SK-N-SH (cell line): ENCODE measurements at regions not wholly inside any gene's neighbourhood (a gene's known extent, or its start where the extent isn't known, plus 50 kb on each side); places are given as distances from the start of the nearest gene placed in this dataset.

ENCODE experiments used
- CTCF ChIA-PET: fragments of 300-600, 350-600 bp; formaldehyde crosslinking; extraction: SDS; loops from one replicate; lab custom pipeline; 2021; lab: Yijun Ruan, JAX
- POLR2A ChIA-PET: fragments of 350-600 bp; sonication (Branson Sonifier 250); formaldehyde crosslinking; extraction: SDS; loops from one replicate; lab custom pipeline; 2020; ENCODE audit warnings: antibody characterized with exemption, inconsistent platforms; lab: Yijun Ruan, JAX
- DNase-seq: peaks from one replicate; pipeline ENCODE4 v3.0.0; 2012
- H2AFZ ChIP-seq: fragments of 200-600 bp; sonication (generic); 2 replicates; pipeline ENCODE4 v1.8.1; 2016; ENCODE audit warnings: antibody characterized with exemption, mild to moderate bottlenecking, low read depth
- H3F3A ChIP-seq: fragments of 200-600 bp; sonication (generic); replicated peaks from 2 replicates; pipeline ENCODE3; 2016; ENCODE audit warnings: antibody characterized with exemption, mild to moderate bottlenecking; ENCODE audit not compliant: insufficient read depth
- H3K27ac ChIP-seq, 2 experiments: fragments of 200-500 bp in 1 of 2; fragments of 200-600 bp in 1 of 2; sonication (Bioruptor generic) in 1 of 2; sonication (generic), shearing (Covaris generic) in 1 of 2; 2 replicates each; pipeline versions ENCODE4 v1.5.1 to v1.6.1; 2014 to 2016; ENCODE audit warnings: low read depth in 2 of 2, inconsistent platforms in 1 of 2, low read length in 1 of 2, mild to moderate bottlenecking in 1 of 2, mixed read lengths in 1 of 2
- H3K27me3 ChIP-seq: fragments of 200-600 bp; sonication (generic), shearing (Covaris generic); 2 replicates; pipeline ENCODE4 v1.6.1; 2016; ENCODE audit warnings: mixed run types; ENCODE audit not compliant: insufficient read depth
- H3K36me3 ChIP-seq, 2 experiments: fragments of 200-500 bp in 1 of 2; fragments of 200-600 bp in 1 of 2; sonication (Bioruptor generic) in 1 of 2; sonication (generic) in 1 of 2; replicated peaks in 1 of 2; 2 replicates each; pipeline versions ENCODE3 to v1.5.1; 2014 to 2016; ENCODE audit warnings: low read length in 1 of 2, mild to moderate bottlenecking in 1 of 2; ENCODE audit not compliant: insufficient read depth in 2 of 2, control insufficient read depth in 1 of 2
- H3K4me1 ChIP-seq, 2 experiments: fragments of 200-500 bp in 1 of 2; fragments of 200-600 bp in 1 of 2; sonication (Bioruptor generic) in 1 of 2; sonication (generic), shearing (Covaris generic) in 1 of 2; 2 replicates each; pipeline versions ENCODE4 v1.5.1 to v1.6.1; 2014 to 2016; ENCODE audit warnings: low read depth in 1 of 2, low read length in 1 of 2, mixed run types in 1 of 2; ENCODE audit not compliant: insufficient read depth in 2 of 2, control insufficient read depth in 1 of 2
- H3K4me2 ChIP-seq: fragments of 200-600 bp; sonication (generic), shearing (Covaris generic); 2 replicates; pipeline ENCODE4 v1.6.1; 2017; ENCODE audit warnings: mixed run types
- H3K4me3 ChIP-seq, 2 experiments: fragments of 200-500 bp in 1 of 2; fragments of 200-600 bp in 1 of 2; sonication (Bioruptor generic) in 1 of 2; sonication (generic), shearing (Covaris generic) in 1 of 2; 2 replicates each; pipeline versions ENCODE4 v1.5.1 to v1.8.1; 2014 to 2016; ENCODE audit warnings: low read depth in 2 of 2, inconsistent platforms in 1 of 2, low read length in 1 of 2, mild to moderate bottlenecking in 1 of 2, mixed read lengths in 1 of 2, moderate library complexity in 1 of 2
- H3K79me2 ChIP-seq: fragments of 200-600 bp; sonication (generic); 2 replicates; pipeline ENCODE4 v1.8.1; 2017; ENCODE audit warnings: mild to moderate bottlenecking; ENCODE audit not compliant: insufficient read depth
- H3K9ac ChIP-seq: fragments of 200-600 bp; sonication (generic); 2 replicates; pipeline ENCODE4 v1.6.1; 2017; ENCODE audit warnings: mixed run types
- H3K9me2 ChIP-seq: fragments of 200-600 bp; sonication (generic); 2 replicates; pipeline ENCODE4 v1.6.1; 2017; ENCODE audit warnings: mixed run types
- H3K9me3 ChIP-seq: fragments of 200-600 bp; sonication (generic); 2 replicates; pipeline ENCODE4 v1.6.1; 2017; ENCODE audit warnings: mixed run types, mild to moderate bottlenecking, moderate library complexity
- H4K20me1 ChIP-seq: fragments of 200-600 bp; sonication (generic); 2 replicates; pipeline ENCODE4 v1.6.1; 2017; ENCODE audit warnings: mild to moderate bottlenecking, mixed run types; ENCODE audit not compliant: insufficient read depth
- CHD2 ChIP-seq: fragments of 150-350 bp; IDR thresholded peaks from 2 replicates; pipeline ENCODE4 v1.6.1; 2018; ENCODE audit warnings: low read length; ENCODE audit not compliant: partially characterized antibody
- EP300 ChIP-seq, 2 experiments: IDR thresholded peaks; 2 replicates each; pipeline versions ENCODE4 v1.4.0 to v1.6.1; 2012; ENCODE audit warnings: borderline replicate concordance in 1 of 2, low read depth in 1 of 2, low read length in 1 of 2
- EZH2phosphoT487 ChIP-seq: fragments of 200-600 bp; sonication (generic); IDR thresholded peaks from 2 replicates; pipeline ENCODE4 v1.6.1; 2017; ENCODE audit warnings: low read depth, mixed run types, mild to moderate bottlenecking, antibody characterized with exemption, moderate library complexity, borderline replicate concordance
- FOSL2 ChIP-seq: IDR thresholded peaks from 2 replicates; pipeline ENCODE4 v1.4.0; 2012; ENCODE audit warnings: low read depth, mild to moderate bottlenecking, moderate library complexity, borderline replicate concordance
- FOXM1 ChIP-seq: IDR thresholded peaks from 2 replicates; pipeline ENCODE4 v1.4.0; 2012; ENCODE audit warnings: low read depth, mild to moderate bottlenecking
- GABPA ChIP-seq: IDR thresholded peaks from 2 replicates; pipeline ENCODE4 v1.4.0; 2012; ENCODE audit warnings: low read depth, mild to moderate bottlenecking
- GATA2 ChIP-seq: sonication (generic); formaldehyde crosslinking; IDR thresholded peaks from 2 replicates; pipeline ENCODE4 v1.5.0; 2020; ENCODE audit warnings: mild to moderate bottlenecking, missing genetic modification reagents
- IRF3 ChIP-seq: fragments of 150-350 bp; IDR thresholded peaks from 2 replicates; pipeline ENCODE4 v1.6.1; 2016; ENCODE audit warnings: mild to moderate bottlenecking, low read depth, low read length
- NFIC ChIP-seq: IDR thresholded peaks from 2 replicates; pipeline ENCODE4 v1.4.0; 2012; ENCODE audit warnings: borderline replicate concordance
- RAD21 ChIP-seq: IDR thresholded peaks from 2 replicates; pipeline ENCODE4 v1.6.1; 2012; ENCODE audit warnings: mild to moderate bottlenecking, low read length
- RCOR1 ChIP-seq: fragments of 150-350 bp; IDR thresholded peaks from 2 replicates; pipeline ENCODE4 v1.6.1; 2017; ENCODE audit warnings: antibody characterized with exemption, low read length
- REST ChIP-seq: IDR thresholded peaks from 2 replicates; pipeline ENCODE4 v1.6.1; 2012; ENCODE audit warnings: mild to moderate bottlenecking, low read depth, low read length, moderate library complexity
- RFX5 ChIP-seq: IDR thresholded peaks from 2 replicates; pipeline ENCODE4 v1.6.1; 2012; ENCODE audit warnings: mild to moderate bottlenecking, improper control_type of control experiment, low read length
- TEAD4 ChIP-seq: IDR thresholded peaks from 2 replicates; pipeline ENCODE4 v1.4.0; 2012; ENCODE audit warnings: mild to moderate bottlenecking, borderline replicate concordance; ENCODE audit not compliant: insufficient read depth
- USF1 ChIP-seq: IDR thresholded peaks from 2 replicates; pipeline ENCODE4 v1.4.0; 2012; ENCODE audit warnings: low read depth, borderline replicate concordance
- USF2 ChIP-seq: fragments of 150-350 bp; IDR thresholded peaks from 2 replicates; pipeline ENCODE4 v1.6.1; 2017; ENCODE audit warnings: antibody characterized with exemption, low read length, low read depth, borderline replicate concordance
- YY1 ChIP-seq: IDR thresholded peaks from 2 replicates; pipeline ENCODE4 v1.4.0; 2012; ENCODE audit warnings: low read depth, mild to moderate bottlenecking
- WGBS: methylation state at CpG from one replicate; pipeline ENCODE4 v1.1.6; 2017; ENCODE audit warnings: low lambda C conversion rate; 5-methylcytosine and 5-hydroxymethylcytosine counted together

- TF ChIP-seq USF1 (no peak), REST (no peak), NFIC (no peak), FOXM1 (no peak), RAD21 (no peak), EP300 (IDR thresholded peaks at IDR 0.05; ENCODE audit: borderline replicate concordance in 1 of 2, low read depth in 1 of 2, low read length in 1 of 2) (peak in 1 of 2 experiments; percentile 23; a peak in 1 of 4 replicates), IRF3 (no peak), RFX5 (no peak), GABPA (no peak), GATA2 (CRISPR knock-in tag) (peak; percentile 85)
- TF ChIP-seq, all 33 proteins: peak for 2
- peak; percentile 17 for DNase-seq
- Histone ChIP-seq H3K4me3 (no peak overlapping the region), H3K79me2 (no peaks in the 10 kb centered on the region), H3K36me3 (no peaks in the 10 kb centered on the region), H2AFZ (no peak overlapping the region), H3K9ac (no peak overlapping the region), H4K20me1 (no peaks in the 10 kb centered on the region), H3K4me1 (peaks cover 0 to 5% of the 10 kb centered on the region in 2 experiments; a peak in 1 of 4 replicates), H3K9me3 (no peaks in the 10 kb centered on the region), H3K4me2 (no peak overlapping the region), H3F3A (no peaks in the 10 kb centered on the region), H3K9me2 (no peaks in the 10 kb centered on the region), H3K27me3 (no peaks in the 10 kb centered on the region), H3K27ac (no peak overlapping the region)
- POLR2A ChIA-PET, result no interaction called here
- 92% methylated on average over 1 of the region's 1 CpG for WGBS
- CTCF ChIA-PET, result no interaction called here
Observed at GRCh38 chr18:67652288-67652687, 135.8 kb upstream of the DSEL start.

GRCh38 chr18:67651438-67651837, 134.9 kb upstream of the DSEL start:
- Histone ChIP-seq H3K9ac (no peak overlapping the region), H3K4me3 (no peak overlapping the region), H3K36me3 (no peaks in the 10 kb centered on the region), H3K9me2 (no peaks in the 10 kb centered on the region), H3F3A (no peaks in the 10 kb centered on the region), H3K4me1 (peaks cover 0 to 5% of the 10 kb centered on the region in 2 experiments; a peak in 1 of 4 replicates), H3K27me3 (no peaks in the 10 kb centered on the region), H3K4me2 (no peak overlapping the region), H3K27ac (no peak overlapping the region), H3K9me3 (no peaks in the 10 kb centered on the region), H2AFZ (no peak overlapping the region), H4K20me1 (no peaks in the 10 kb centered on the region), H3K79me2 (no peaks in the 10 kb centered on the region)
- ChIA-PET CTCF (interaction anchor here (0.5 kb wide), 1 partner anchor 13 kb away, joined by 3 read pairs; no protein-coding TSS in a partner anchor), POLR2A (no interaction called here)
- no peak for DNase-seq
- WGBS, result 51% methylated on average over 4 of the region's 4 CpGs
- TF ChIP-seq TEAD4 (no peak), RCOR1 (no peak), FOSL2 (no peak), USF1 (no peak), EZH2phosphoT487 (no peak), CHD2 (no peak), YY1 (no peak), USF2 (no peak), GABPA (no peak)
